ENCODE measurements at regions not wholly inside any gene's neighbourhood (a gene's known extent, or its start where the extent isn't known, plus 50 kb on each side); places are given as distances from the start of the nearest gene placed in this dataset.

DNA sequence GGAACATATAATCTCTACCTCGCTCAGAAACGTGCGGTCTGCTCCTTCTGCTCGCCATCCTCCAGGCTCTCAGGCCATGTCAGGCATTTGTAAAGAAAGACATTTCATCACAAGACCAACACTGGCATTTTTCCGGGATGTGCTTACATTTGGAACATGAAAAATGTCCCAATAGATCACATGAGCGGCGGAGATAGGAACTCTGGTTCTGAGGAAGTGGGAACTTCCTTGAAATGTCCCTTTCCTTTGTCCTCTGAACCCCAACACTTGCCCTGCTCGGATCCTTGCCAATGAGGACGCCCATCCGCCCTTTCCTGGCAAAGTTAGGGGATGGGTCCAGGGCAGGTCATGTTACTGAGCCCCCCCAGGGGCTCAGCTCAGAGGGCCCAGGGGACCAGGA lies 130.5 kb downstream of the MAF start:
- FAIRE-seq (no peak), DNase-seq (ENCODE audit: low read depth in 1 of 2, low spot score in 2 of 2) (no peak)
- no peak overlapping the region for H3K4ac ChIP-seq (replicated peaks; ENCODE audit: insufficient read length, low read depth, low read length)
- no peak overlapping the region for H3K9ac ChIP-seq (replicated peaks in 1 of 4; ENCODE audit: extremely low read depth in 1 of 4, low read depth in 3 of 4, low read length in 3 of 4)
- WGBS, 2 experiments (ENCODE audit: extremely low coverage in 1 of 2, insufficient coverage in 1 of 2, insufficient read length in 1 of 2, insufficient replicate concordance in 2 of 2, low coverage in 1 of 2, low lambda C conversion rate in 2 of 2, missing lambda C conversion rate in 1 of 2) = 89% methylated on average over 10 of the region's 10 CpGs; no CpG with 5 or more reads in 1 of the 2 experiments
- H2BK120ac ChIP-seq (replicated peaks; ENCODE audit: low read depth, low read length) = no peak overlapping the region
- no peaks in the 10 kb centered on the region for H3K36me3 ChIP-seq (ENCODE audit: control insufficient read depth in 2 of 4, insufficient read depth in 4 of 4, low read length in 3 of 4)
- H3K18ac ChIP-seq (ENCODE audit: extremely low read depth, low read length) = no peak overlapping the region
- no peak overlapping the region for H2AFZ ChIP-seq (ENCODE audit: low read length)
- H2AK5ac ChIP-seq (ENCODE audit: low read depth, low read length) = no peak overlapping the region
- H3K23ac ChIP-seq (ENCODE audit: insufficient read length) = no peak overlapping the region
- H2BK20ac ChIP-seq (ENCODE audit: low read length) = no peak overlapping the region
- CTCF ChIA-PET (ENCODE audit: partially characterized antibody) = no interaction called here
- H3K9me3 ChIP-seq (ENCODE audit: insufficient read depth in 2 of 2, low read depth in 1 of 2, low read length in 1 of 2) = no peaks in the 10 kb centered on the region
- no peaks in the 10 kb centered on the region for H3K27me3 ChIP-seq (replicated peaks in 1 of 4; ENCODE audit: control insufficient read depth in 3 of 4, extremely low read depth in 1 of 4, insufficient read depth in 3 of 4, low read length in 3 of 4)
- no peak overlapping the region for H3K4me3 ChIP-seq (ENCODE audit: extremely low read depth in 1 of 4, insufficient read depth in 2 of 4, low read depth in 3 of 4, low read length in 4 of 4)
- no peak overlapping the region for H3K56ac ChIP-seq (replicated peaks; ENCODE audit: insufficient read length, low read depth, low read length)
- POLR2A ChIA-PET (ENCODE audit: partially characterized antibody) = no interaction called here
- H2BK15ac ChIP-seq (ENCODE audit: low read length) = no peak overlapping the region
- no peaks in the 10 kb centered on the region for H4K20me1 ChIP-seq (replicated peaks in 1 of 2; ENCODE audit: control insufficient read depth in 1 of 2, insufficient read depth in 2 of 2, low read length in 2 of 2)
- no peak overlapping the region for H4K5ac ChIP-seq (ENCODE audit: insufficient read length, low read depth, low read length)
- no peaks in the 10 kb centered on the region for H3K4me1 ChIP-seq (replicated peaks in 1 of 4; ENCODE audit: control insufficient read depth in 3 of 4, insufficient read depth in 4 of 4, low read length in 3 of 4)
- no peak overlapping the region for H2BK5ac ChIP-seq (ENCODE audit: low read depth, low read length)
- H3K79me2 ChIP-seq (ENCODE audit: control insufficient read depth in 1 of 2, insufficient read depth in 2 of 2, low read length in 2 of 2) = no peaks in the 10 kb centered on the region
- H4K8ac ChIP-seq (ENCODE audit: extremely low read depth, insufficient read depth, low read length) = no peak overlapping the region
- H3K23me2 ChIP-seq (ENCODE audit: low read depth, low read length) = no peaks in the 10 kb centered on the region
- no peak overlapping the region for H4K91ac ChIP-seq (replicated peaks; ENCODE audit: insufficient read length, low read length)
- no peaks in the 10 kb centered on the region for H3K79me1 ChIP-seq (ENCODE audit: low read depth, low read length)
- H3K14ac ChIP-seq (ENCODE audit: insufficient read length) = no peak overlapping the region
- H3K4me2 ChIP-seq (ENCODE audit: insufficient read depth in 1 of 2, low read depth in 2 of 2, low read length in 2 of 2) = no peak overlapping the region
- H3K27ac ChIP-seq (ENCODE audit: low read depth, low read length) = no peak overlapping the region
- no peak overlapping the region for H2BK12ac ChIP-seq (ENCODE audit: low read depth, low read length)
- TF ChIP-seq TAF1 (IDR thresholded peaks at IDR 0.05; ENCODE audit: low read depth, low read length) = no peak

Data from H1 (cell line).